ENCODE measurements at regions not wholly inside any gene's neighbourhood (a gene's known extent, or its start where the extent isn't known, plus 50 kb on each side); places are given as distances from the start of the nearest gene placed in this dataset.

DNA sequence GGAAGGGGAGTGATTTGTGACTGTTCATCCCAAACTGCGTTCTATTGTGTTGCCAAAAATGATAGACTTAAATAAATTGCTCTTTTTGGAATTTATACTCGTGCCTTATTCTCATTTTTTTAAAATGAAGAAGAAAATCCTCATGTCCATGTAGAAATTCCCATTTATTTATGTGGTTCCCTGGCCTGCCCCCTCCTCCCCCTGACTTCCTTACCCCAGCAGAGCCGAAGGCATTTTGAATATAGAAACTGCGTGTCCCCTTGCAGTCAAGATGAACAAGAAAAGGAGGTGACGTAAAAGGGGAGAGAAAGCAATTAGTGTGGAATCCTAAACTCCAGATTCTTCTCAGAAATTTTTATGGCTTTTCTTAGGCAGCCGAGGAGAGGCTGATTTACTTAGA, 126.1 kb downstream of the FAM204A start:
- H3K4me3 ChIP-seq (replicated peaks; ENCODE audit: insufficient read depth, low read length), result no peak overlapping the region
- H3K27ac ChIP-seq (replicated peaks), result no peak overlapping the region
- H3K27me3 ChIP-seq (ENCODE audit: insufficient read depth, poor library complexity, severe bottlenecking), result no peaks in the 10 kb centered on the region
- TF ChIP-seq GABPA (IDR thresholded peaks at IDR 0.05; ENCODE audit: low read depth), result no peak
- no peak for TF ChIP-seq SPI1 (IDR thresholded peaks at IDR 0.05; ENCODE audit: borderline replicate concordance, low read depth)
- TF ChIP-seq CTCF (IDR thresholded peaks at IDR 0.05; ENCODE audit: insufficient read depth, low read length), result no peak
- TF ChIP-seq POLR2AphosphoS5 (IDR thresholded peaks at IDR 0.05; ENCODE audit: low read depth), result no peak
- DNase-seq (ENCODE audit: low read depth in 1 of 2, low spot score in 1 of 2), result no peak

GRCh38 chr10:118214776-118215175, 127.3 kb downstream of the FAM204A start:
- no peak overlapping the region for H3K27ac ChIP-seq (replicated peaks)
- TF ChIP-seq SPI1 (IDR thresholded peaks at IDR 0.05; ENCODE audit: borderline replicate concordance, low read depth), result no peak
- no peak for TF ChIP-seq CTCF (IDR thresholded peaks at IDR 0.05; ENCODE audit: insufficient read depth, low read length)
- TF ChIP-seq REST (IDR thresholded peaks at IDR 0.05; ENCODE audit: insufficient replicate concordance, low read depth), result no peak
- TF ChIP-seq GABPA (IDR thresholded peaks at IDR 0.05; ENCODE audit: low read depth), result no peak
- no peak for TF ChIP-seq POLR2AphosphoS5 (IDR thresholded peaks at IDR 0.05; ENCODE audit: low read depth)
- no peak for DNase-seq (ENCODE audit: low read depth in 1 of 2, low spot score in 1 of 2)
- no peaks in the 10 kb centered on the region for H3K27me3 ChIP-seq (ENCODE audit: insufficient read depth, poor library complexity, severe bottlenecking)
- no peak overlapping the region for H3K4me3 ChIP-seq (replicated peaks; ENCODE audit: insufficient read depth, low read length)

DNA sequence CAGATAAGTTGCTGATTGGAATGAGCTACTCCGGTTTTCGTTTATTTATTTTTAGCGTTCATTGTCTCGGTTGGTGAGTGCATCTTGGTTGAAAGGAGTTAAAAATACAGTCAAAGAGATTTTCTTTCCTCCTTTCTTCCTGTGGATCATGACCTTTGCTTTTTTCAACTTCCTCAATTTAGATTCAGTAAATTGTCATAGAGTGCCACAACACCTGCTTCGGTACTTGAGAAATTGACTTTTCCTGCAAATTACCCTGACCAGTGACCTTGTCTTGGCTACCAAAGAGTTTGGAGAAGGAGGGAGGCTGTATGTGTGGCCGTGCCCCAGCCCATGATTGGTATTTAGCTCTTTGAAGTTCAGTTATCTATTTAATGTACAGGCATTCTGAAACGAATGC, 128.7 kb downstream of the FAM204A start:
- no peaks in the 10 kb centered on the region for H3K27me3 ChIP-seq (ENCODE audit: insufficient read depth, poor library complexity, severe bottlenecking)
- DNase-seq (ENCODE audit: low read depth in 1 of 2, low spot score in 1 of 2), result no peak
- no peak overlapping the region for H3K27ac ChIP-seq (replicated peaks)
- TF ChIP-seq SPI1 (IDR thresholded peaks at IDR 0.05; ENCODE audit: borderline replicate concordance, low read depth), result no peak
- no peak for TF ChIP-seq CTCF (IDR thresholded peaks at IDR 0.05; ENCODE audit: insufficient read depth, low read length)
- TF ChIP-seq POLR2AphosphoS5 (IDR thresholded peaks at IDR 0.05; ENCODE audit: low read depth), result no peak
- TF ChIP-seq REST (IDR thresholded peaks at IDR 0.05; ENCODE audit: insufficient replicate concordance, low read depth), result no peak
- no peak for TF ChIP-seq GABPA (IDR thresholded peaks at IDR 0.05; ENCODE audit: low read depth)
- H3K4me3 ChIP-seq (replicated peaks; ENCODE audit: insufficient read depth, low read length), result no peak overlapping the region

GRCh38 chr10:118210276-118210675, 131.8 kb downstream of the FAM204A start:
- DNase-seq (ENCODE audit: low read depth in 1 of 2, low spot score in 1 of 2), result no peak
- no peak overlapping the region for H3K27ac ChIP-seq (replicated peaks)
- H3K27me3 ChIP-seq (ENCODE audit: insufficient read depth, poor library complexity, severe bottlenecking), result no peaks in the 10 kb centered on the region
- TF ChIP-seq POLR2AphosphoS5 (IDR thresholded peaks at IDR 0.05; ENCODE audit: low read depth) (no peak), CTCF (IDR thresholded peaks at IDR 0.05; ENCODE audit: insufficient read depth, low read length) (no peak), REST (IDR thresholded peaks at IDR 0.05; ENCODE audit: insufficient replicate concordance, low read depth) (no peak), SPI1 (IDR thresholded peaks at IDR 0.05; ENCODE audit: borderline replicate concordance, low read depth) (no peak)
- H3K4me3 ChIP-seq (replicated peaks; ENCODE audit: insufficient read depth, low read length), result no peak overlapping the region

All from HL-60 (cell line).